Gastroesophageal sphincter (tissue), 3 donors: ENCODE measurements at regions not wholly inside any gene's neighbourhood (a gene's known extent, or its start where the extent isn't known, plus 50 kb on each side); places are given as distances from the start of the nearest gene placed in this dataset.

ENCODE experiments used
- EP300 ChIP-seq: sonication (generic); formaldehyde crosslinking; IDR thresholded peaks from one replicate; pipeline ENCODE4 v1.6.1; 2017; ENCODE audit warnings: antibody characterized with exemption, mild to moderate bottlenecking
- POLR2A ChIP-seq, 2 donors: fragments of 450-650 bp; IDR thresholded peaks; one replicate each; pipeline ENCODE4 v1.6.1; 2017; ENCODE audit warnings: antibody characterized with exemption in 2 of 2, mild to moderate bottlenecking in 2 of 2, moderate library complexity in 1 of 2
- TF ChIP-seq, protein P1 (sequence below), 4 experiments: fragments of 200-600 bp in 2 of 4; fragments of 450-650 bp in 2 of 4; sonication (generic) in 1 of 4; IDR thresholded peaks; one replicate each; pipeline ENCODE4 v1.5.1; 2017 to 2019; ENCODE audit warnings: antibody characterized with exemption in 4 of 4, mild to moderate bottlenecking in 2 of 4, moderate library complexity in 2 of 4

GRCh38 chr4:79025170-79025569, 85.9 kb upstream of the PAQR3 start:
- TF ChIP-seq, protein P1, sequence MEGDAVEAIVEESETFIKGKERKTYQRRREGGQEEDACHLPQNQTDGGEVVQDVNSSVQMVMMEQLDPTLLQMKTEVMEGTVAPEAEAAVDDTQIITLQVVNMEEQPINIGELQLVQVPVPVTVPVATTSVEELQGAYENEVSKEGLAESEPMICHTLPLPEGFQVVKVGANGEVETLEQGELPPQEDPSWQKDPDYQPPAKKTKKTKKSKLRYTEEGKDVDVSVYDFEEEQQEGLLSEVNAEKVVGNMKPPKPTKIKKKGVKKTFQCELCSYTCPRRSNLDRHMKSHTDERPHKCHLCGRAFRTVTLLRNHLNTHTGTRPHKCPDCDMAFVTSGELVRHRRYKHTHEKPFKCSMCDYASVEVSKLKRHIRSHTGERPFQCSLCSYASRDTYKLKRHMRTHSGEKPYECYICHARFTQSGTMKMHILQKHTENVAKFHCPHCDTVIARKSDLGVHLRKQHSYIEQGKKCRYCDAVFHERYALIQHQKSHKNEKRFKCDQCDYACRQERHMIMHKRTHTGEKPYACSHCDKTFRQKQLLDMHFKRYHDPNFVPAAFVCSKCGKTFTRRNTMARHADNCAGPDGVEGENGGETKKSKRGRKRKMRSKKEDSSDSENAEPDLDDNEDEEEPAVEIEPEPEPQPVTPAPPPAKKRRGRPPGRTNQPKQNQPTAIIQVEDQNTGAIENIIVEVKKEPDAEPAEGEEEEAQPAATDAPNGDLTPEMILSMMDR (IDR thresholded peaks at IDR 0.05), result no peak
- TF ChIP-seq POLR2A (IDR thresholded peaks at IDR 0.05) (no peak), EP300 (no peak)
